Liver (tissue), 8 donors: ENCODE measurements at regions not wholly inside any gene's neighbourhood (a gene's known extent, or its start where the extent isn't known, plus 50 kb on each side); places are given as distances from the start of the nearest gene placed in this dataset.

Source experiments
- DNase-seq: peaks from one replicate; pipeline ENCODE4 v3.0.0-alpha.2; 2017; ENCODE audit warnings: low spot score
- H3K27ac ChIP-seq, 2 donors: one replicate each; pipeline ENCODE4 v1.7.0; 2013; ENCODE audit warnings: inconsistent platforms in 2 of 2, low read length in 2 of 2, control low read depth in 1 of 2, low read depth in 1 of 2, mild to moderate bottlenecking in 1 of 2
- H3K27me3 ChIP-seq, 4 donors: one replicate each; pipeline versions ENCODE4 v1.6.1 to v1.7.0; 2013; ENCODE audit warnings: low read length in 3 of 4, inconsistent platforms in 1 of 4, mild to moderate bottlenecking in 1 of 4, moderate library complexity in 1 of 4; ENCODE audit not compliant: control insufficient read depth in 4 of 4, insufficient read depth in 4 of 4
- H3K36me3 ChIP-seq, 4 donors: one replicate each; pipeline versions ENCODE4 v1.6.1 to v1.7.0; 2013; ENCODE audit warnings: low read length in 3 of 4, mild to moderate bottlenecking in 3 of 4, low read depth in 1 of 4, moderate library complexity in 1 of 4; ENCODE audit not compliant: control insufficient read depth in 4 of 4, insufficient read depth in 3 of 4
- H3K4me1 ChIP-seq, 4 donors: one replicate each; pipeline versions ENCODE4 v1.6.1 to v1.7.0; 2013; ENCODE audit warnings: low read length in 3 of 4, mild to moderate bottlenecking in 3 of 4, moderate library complexity in 1 of 4; ENCODE audit not compliant: control insufficient read depth in 4 of 4, insufficient read depth in 4 of 4
- H3K4me3 ChIP-seq, 3 donors: one replicate each; pipeline versions ENCODE4 v1.6.1 to v1.7.0; 2013; ENCODE audit warnings: low read length in 3 of 3, control low read depth in 1 of 3, low read depth in 1 of 3, mild to moderate bottlenecking in 1 of 3
- H3K9ac ChIP-seq, 2 donors: one replicate each; pipeline ENCODE4 v1.7.0; 2013; ENCODE audit warnings: low read length in 2 of 2, mild to moderate bottlenecking in 2 of 2, moderate library complexity in 2 of 2, control low read depth in 1 of 2, low read depth in 1 of 2
- H3K9me3 ChIP-seq, 4 donors: one replicate each; pipeline versions ENCODE4 v1.6.1 to v1.7.0; 2013; ENCODE audit warnings: low read length in 3 of 4; ENCODE audit not compliant: control insufficient read depth in 4 of 4
- CTCF ChIP-seq: fragments of 150-350 bp; IDR thresholded peaks from 2 replicates; pipeline ENCODE4 v1.5.1; 2017; ENCODE audit warnings: improper control_type of control experiment, low read depth, low read length; ENCODE audit not compliant: missing input control
- FOXA1 ChIP-seq: IDR thresholded peaks from 2 replicates; pipeline ENCODE4 v1.6.1; 2016; ENCODE audit warnings: antibody characterized with exemption
- FOXA2 ChIP-seq: IDR thresholded peaks from 2 replicates; pipeline ENCODE4 v1.6.1; 2016; ENCODE audit warnings: antibody characterized with exemption
- HNF4A ChIP-seq, 2 donors: conservative IDR thresholded peaks; 2 replicates each; pipeline ENCODE4 v1.6.1; 2016; ENCODE audit warnings: antibody characterized with exemption in 2 of 2, mild to moderate bottlenecking in 2 of 2
- JUND ChIP-seq, 2 donors: IDR thresholded peaks; 2 replicates each; pipeline ENCODE4 v1.6.1; 2016; ENCODE audit warnings: antibody characterized with exemption in 2 of 2
- MAX ChIP-seq: IDR thresholded peaks from 2 replicates; pipeline ENCODE4 v1.6.1; 2016; ENCODE audit warnings: antibody characterized with exemption
- NR2F2 ChIP-seq: IDR thresholded peaks from 2 replicates; pipeline ENCODE4 v1.6.1; 2016; ENCODE audit warnings: antibody characterized with exemption
- RAD21 ChIP-seq, 2 donors: IDR thresholded peaks; 2 replicates each; pipeline ENCODE4 v1.6.1; 2016; ENCODE audit warnings: antibody characterized with exemption in 2 of 2, mild to moderate bottlenecking in 2 of 2
- RXRA ChIP-seq, 2 donors: IDR thresholded peaks; 2 replicates each; pipeline ENCODE4 v1.6.1; 2017 to 2018; ENCODE audit warnings: antibody characterized with exemption in 2 of 2, mild to moderate bottlenecking in 1 of 2
- TAF1 ChIP-seq: conservative IDR thresholded peaks from 2 replicates; pipeline ENCODE4 v1.6.1; 2016; ENCODE audit warnings: antibody characterized with exemption, mild to moderate bottlenecking
- YY1 ChIP-seq: IDR thresholded peaks from 2 replicates; pipeline ENCODE4 v1.6.1; 2016; ENCODE audit warnings: antibody characterized with exemption, mild to moderate bottlenecking
- WGBS: extraction: QIAGEN DNeasy Blood & Tissue Kit; methylation state at CpG from one replicate; pipeline ENCODE4 v1.1.7; 2013; 5-methylcytosine and 5-hydroxymethylcytosine counted together
- TF ChIP-seq, protein P1 (sequence below): IDR thresholded peaks from 2 replicates; pipeline ENCODE4 v1.6.1; 2016; ENCODE audit warnings: antibody characterized with exemption
- TF ChIP-seq, protein P2 (sequence below): IDR thresholded peaks from 2 replicates; pipeline ENCODE4 v1.6.1; 2016; ENCODE audit warnings: antibody characterized with exemption
- donor health status: healthy.
- donor health status: healthy.
- donor health status: healthy.
- donor health status: healthy.
- donor health status: healthy.

GRCh38 chr2:84247532-84247931 lies 211.5 kb downstream of the SUCLG1 start:
- 60% methylated on average over 3 of the region's 3 CpGs for WGBS
- DNase-seq: no peak

GRCh38 chr2:84243788-84244733 lies 215.0 kb downstream of the SUCLG1 start:
- no peaks in the 10 kb centered on the region for H3K4me1 ChIP-seq
- WGBS: 79% methylated on average over 9 of the region's 9 CpGs
- H3K9ac ChIP-seq: no peak overlapping the region

More at GRCh38 chr2:84247532-84247931, 211.5 kb downstream of the SUCLG1 start:
- H3K4me3 ChIP-seq: no peak overlapping the region
- H3K4me1 ChIP-seq: no peaks in the 10 kb centered on the region
- H3K27ac ChIP-seq: no peak overlapping the region
- no peaks in the 10 kb centered on the region for H3K27me3 ChIP-seq
- H3K9ac ChIP-seq: no peak overlapping the region
- no peaks in the 10 kb centered on the region for H3K36me3 ChIP-seq
- no peaks in the 10 kb centered on the region for H3K9me3 ChIP-seq
- no peak for TF ChIP-seq RXRA (IDR thresholded peaks at IDR 0.05)
- TF ChIP-seq, protein P1, sequence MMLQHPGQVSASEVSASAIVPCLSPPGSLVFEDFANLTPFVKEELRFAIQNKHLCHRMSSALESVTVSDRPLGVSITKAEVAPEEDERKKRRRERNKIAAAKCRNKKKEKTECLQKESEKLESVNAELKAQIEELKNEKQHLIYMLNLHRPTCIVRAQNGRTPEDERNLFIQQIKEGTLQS: no peak
- TF ChIP-seq TAF1: no peak
- no peak for TF ChIP-seq HNF4A (conservative IDR thresholded peaks at IDR 0.05)

More at GRCh38 chr2:84243788-84244733, 215.0 kb downstream of the SUCLG1 start:
- Histone ChIP-seq H3K4me3 (no peak overlapping the region), H3K27me3 (peaks cover 0 to 3% (median 0%) of the 10 kb centered on the region in 4 donors), H3K9me3 (no peaks in the 10 kb centered on the region), H3K27ac (no peak overlapping the region), H3K36me3 (no peaks in the 10 kb centered on the region)
- TF ChIP-seq FOXA2 (no peak), MAX (no peak), RAD21 (IDR thresholded peaks at IDR 0.05) (no peak), FOXA1 (no peak), YY1 (no peak), JUND (IDR thresholded peaks at IDR 0.05) (no peak), NR2F2 (no peak), HNF4A (conservative IDR thresholded peaks at IDR 0.05) (no peak), RXRA (IDR thresholded peaks at IDR 0.05) (no peak), CTCF (no peak)
- TF ChIP-seq, protein P2, sequence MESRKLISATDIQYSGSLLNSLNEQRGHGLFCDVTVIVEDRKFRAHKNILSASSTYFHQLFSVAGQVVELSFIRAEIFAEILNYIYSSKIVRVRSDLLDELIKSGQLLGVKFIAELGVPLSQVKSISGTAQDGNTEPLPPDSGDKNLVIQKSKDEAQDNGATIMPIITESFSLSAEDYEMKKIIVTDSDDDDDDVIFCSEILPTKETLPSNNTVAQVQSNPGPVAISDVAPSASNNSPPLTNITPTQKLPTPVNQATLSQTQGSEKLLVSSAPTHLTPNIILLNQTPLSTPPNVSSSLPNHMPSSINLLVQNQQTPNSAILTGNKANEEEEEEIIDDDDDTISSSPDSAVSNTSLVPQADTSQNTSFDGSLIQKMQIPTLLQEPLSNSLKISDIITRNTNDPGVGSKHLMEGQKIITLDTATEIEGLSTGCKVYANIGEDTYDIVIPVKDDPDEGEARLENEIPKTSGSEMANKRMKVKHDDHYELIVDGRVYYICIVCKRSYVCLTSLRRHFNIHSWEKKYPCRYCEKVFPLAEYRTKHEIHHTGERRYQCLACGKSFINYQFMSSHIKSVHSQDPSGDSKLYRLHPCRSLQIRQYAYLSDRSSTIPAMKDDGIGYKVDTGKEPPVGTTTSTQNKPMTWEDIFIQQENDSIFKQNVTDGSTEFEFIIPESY: no peak
- no peak for DNase-seq
